ENCODE measurements at regions not wholly inside any gene's neighbourhood (a gene's known extent, or its start where the extent isn't known, plus 50 kb on each side); places are given as distances from the start of the nearest gene placed in this dataset.

DNA sequence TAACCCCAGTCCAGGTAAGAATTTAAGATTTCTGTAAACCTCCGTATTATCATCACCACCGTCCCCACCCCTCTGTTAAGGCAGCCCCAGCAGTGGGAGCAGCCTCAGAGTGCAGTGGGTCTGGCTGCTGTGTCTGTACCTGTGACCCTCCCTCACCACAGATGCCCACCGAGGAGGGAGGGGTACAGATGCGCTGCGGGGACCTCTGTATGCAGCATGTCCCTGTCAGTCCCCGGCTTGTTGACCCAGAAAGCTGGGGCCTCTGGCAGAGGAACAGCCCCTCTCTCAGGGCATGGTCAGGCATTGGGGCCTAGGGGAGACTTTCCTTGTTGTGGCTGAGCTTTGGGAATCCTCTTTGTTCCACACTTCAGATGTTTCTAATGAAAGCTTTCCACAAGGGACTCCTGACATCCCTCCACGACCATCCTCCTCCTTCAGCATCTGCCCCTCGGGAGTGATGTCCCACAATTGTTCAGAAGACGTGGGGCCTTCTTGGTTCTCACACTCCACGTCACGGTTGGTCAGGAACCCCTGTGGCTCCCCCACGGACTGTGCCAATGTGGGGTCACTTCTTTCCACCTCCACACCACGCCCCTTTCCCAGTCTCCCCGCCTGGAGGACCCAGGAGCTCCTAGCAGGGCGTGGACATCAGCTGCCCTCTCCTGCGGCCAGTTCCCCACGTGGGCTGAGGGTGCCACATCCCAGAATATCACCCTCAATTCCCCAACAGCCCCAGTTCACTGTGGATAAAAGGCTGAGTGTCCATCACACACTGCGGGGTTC lies 384.2 kb upstream of the MYT1L start:
- TF ChIP-seq, protein P1, sequence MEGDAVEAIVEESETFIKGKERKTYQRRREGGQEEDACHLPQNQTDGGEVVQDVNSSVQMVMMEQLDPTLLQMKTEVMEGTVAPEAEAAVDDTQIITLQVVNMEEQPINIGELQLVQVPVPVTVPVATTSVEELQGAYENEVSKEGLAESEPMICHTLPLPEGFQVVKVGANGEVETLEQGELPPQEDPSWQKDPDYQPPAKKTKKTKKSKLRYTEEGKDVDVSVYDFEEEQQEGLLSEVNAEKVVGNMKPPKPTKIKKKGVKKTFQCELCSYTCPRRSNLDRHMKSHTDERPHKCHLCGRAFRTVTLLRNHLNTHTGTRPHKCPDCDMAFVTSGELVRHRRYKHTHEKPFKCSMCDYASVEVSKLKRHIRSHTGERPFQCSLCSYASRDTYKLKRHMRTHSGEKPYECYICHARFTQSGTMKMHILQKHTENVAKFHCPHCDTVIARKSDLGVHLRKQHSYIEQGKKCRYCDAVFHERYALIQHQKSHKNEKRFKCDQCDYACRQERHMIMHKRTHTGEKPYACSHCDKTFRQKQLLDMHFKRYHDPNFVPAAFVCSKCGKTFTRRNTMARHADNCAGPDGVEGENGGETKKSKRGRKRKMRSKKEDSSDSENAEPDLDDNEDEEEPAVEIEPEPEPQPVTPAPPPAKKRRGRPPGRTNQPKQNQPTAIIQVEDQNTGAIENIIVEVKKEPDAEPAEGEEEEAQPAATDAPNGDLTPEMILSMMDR (IDR thresholded peaks at IDR 0.05) = no peak
- TF ChIP-seq POLR2A (IDR thresholded peaks at IDR 0.05) = no peak

Data from body of pancreas (tissue), 4 donors.